Testis (tissue), 2 donors: ENCODE measurements at regions not wholly inside any gene's neighbourhood (a gene's known extent, or its start where the extent isn't known, plus 50 kb on each side); places are given as distances from the start of the nearest gene placed in this dataset.

ENCODE experiments used
- CTCF ChIP-seq, 3 experiments: fragments of 450-650 bp in 2 of 3; fragments of 200-600 bp in 1 of 3; sonication (generic) in 1 of 3; IDR thresholded peaks; one replicate each; pipeline ENCODE4 v1.5.1; 2016 to 2019; ENCODE audit warnings: antibody characterized with exemption in 3 of 3, mild to moderate bottlenecking in 2 of 3, moderate library complexity in 1 of 3
- POLR2A ChIP-seq: fragments of 450-650 bp; IDR thresholded peaks from one replicate; pipeline ENCODE4 v1.6.1; 2017; ENCODE audit warnings: antibody characterized with exemption, mild to moderate bottlenecking, moderate library complexity

- TF ChIP-seq CTCF (IDR thresholded peaks at IDR 0.05) (no peak), POLR2A (no peak)
Measured at GRCh38 chr13:49844181-49844580, 51.7 kb upstream of the KPNA3 start.
